Activated B cell treated with CpG ODN at 0.5 μM for 24 hours (primary cell): ENCODE measurements at regions not wholly inside any gene's neighbourhood (a gene's known extent, or its start where the extent isn't known, plus 50 kb on each side); places are given as distances from the start of the nearest gene placed in this dataset.
"Not testable (repeated sequence)": the region's sequence is repeated elsewhere in the genome, so short reads cannot be mapped to it uniquely, and the experiment has no call there.

Source experiments
- ATAC-seq: fragments of 200-7000 bp; cut with Tn5 transposase; one replicate; pipeline ENCODE4 v1.10.0; 2021; ENCODE audit warnings: low read depth, mild to moderate bottlenecking, moderate library complexity
- CTCF ChIA-PET: fragments of 350-600 bp; sonication (Branson Sonifier 250); formaldehyde crosslinking; loops from one replicate; lab custom pipeline; 2021; ENCODE audit warnings: antibody characterized with exemption; lab: Charles Lee
- POLR2A ChIA-PET: fragments of 350-600 bp; sonication (Branson Sonifier 250); formaldehyde crosslinking; loops from one replicate; lab custom pipeline; 2021; ENCODE audit warnings: antibody characterized with exemption; lab: Charles Lee
- DNase-seq: peaks from one replicate; pipeline ENCODE4 v3.0.0; 2022
- H3K27ac Mint-ChIP-seq: one replicate; pipeline ENCODE4 v1.8.0; 2020; ENCODE audit warnings: mixed read lengths
- H3K27me3 Mint-ChIP-seq: one replicate; pipeline ENCODE4 v1.8.0; 2021; ENCODE audit warnings: mixed read lengths
- H3K36me3 Mint-ChIP-seq: one replicate; pipeline ENCODE4 v1.8.0; 2021; ENCODE audit warnings: low read depth, mixed read lengths
- H3K4me1 Mint-ChIP-seq: one replicate; pipeline ENCODE4 v1.8.0; 2021; ENCODE audit warnings: mixed read lengths
- H3K4me3 Mint-ChIP-seq: one replicate; pipeline ENCODE4 v1.8.0; 2020; ENCODE audit warnings: mild to moderate bottlenecking, mixed read lengths
- H3K9me3 Mint-ChIP-seq: one replicate; pipeline ENCODE4 v1.8.0; 2020; ENCODE audit warnings: mixed read lengths
- CTCF ChIP-seq: fragments of 200-600 bp; IDR thresholded peaks from one replicate; pipeline ENCODE4 v1.8.0; 2022; ENCODE audit warnings: antibody characterized with exemption, mild to moderate bottlenecking
- intact Hi-C: fragments of 100-400 bp; cut with micrococcal nuclease; formaldehyde crosslinking; loops from one replicate; pipeline ENCODE4 v1.15.1; 2024

GRCh38 chr4:86452422-86452891, 92.6 kb upstream of the MAPK10 start:
- H3K4me1 Mint-ChIP-seq: no peaks in the 10 kb centered on the region
- peaks cover 9% of the 10 kb centered on the region for H3K27me3 Mint-ChIP-seq
- CTCF ChIA-PET: no interaction called here
- no peaks in the 10 kb centered on the region for H3K9me3 Mint-ChIP-seq
- no peak for DNase-seq
- POLR2A ChIA-PET: interaction anchor here (0.5 kb wide), 1 partner anchor 373 kb away, joined by 5 read pairs; no protein-coding TSS in a partner anchor
- no peak for TF ChIP-seq CTCF
- no peaks in the 10 kb centered on the region for H3K36me3 Mint-ChIP-seq
- intact Hi-C loops: no loop called here
- no peak overlapping the region for H3K27ac Mint-ChIP-seq
- ATAC-seq: no peak
- H3K4me3 Mint-ChIP-seq: no peak overlapping the region

GRCh38 chr4:86452924-86453531, 93.2 kb upstream of the MAPK10 start:
- H3K27ac Mint-ChIP-seq: no peak overlapping the region

DNA sequence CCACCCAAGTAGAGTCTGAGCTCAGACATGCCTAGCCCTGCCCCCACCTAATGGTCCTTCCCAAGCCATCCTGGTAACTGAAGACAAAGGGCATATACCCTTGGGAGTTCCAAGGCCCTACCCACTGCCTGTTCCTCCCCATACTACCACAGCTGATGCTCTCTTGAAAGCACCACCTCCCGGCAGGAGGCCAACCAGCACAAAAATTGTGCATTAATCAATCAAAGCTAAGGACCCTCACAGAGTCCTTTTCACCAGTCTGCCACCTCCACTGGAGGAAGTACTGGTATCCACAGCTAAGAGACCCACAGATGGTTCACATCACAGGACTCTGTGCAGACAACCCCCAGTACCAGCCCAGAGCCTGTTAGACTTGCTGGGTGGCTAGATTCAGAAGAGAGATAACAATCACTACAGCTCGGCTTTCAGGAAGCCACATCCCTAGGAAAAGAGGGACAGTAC, 93.8 kb upstream of the MAPK10 start:
- intact Hi-C loops, DNase-seq, H3K4me1 Mint-ChIP-seq, H3K27ac Mint-ChIP-seq, CTCF ChIA-PET, POLR2A ChIA-PET, ATAC-seq, H3K4me3 Mint-ChIP-seq, H3K9me3 Mint-ChIP-seq, H3K36me3 Mint-ChIP-seq, H3K27me3 Mint-ChIP-seq: not testable (repeated sequence)

More at GRCh38 chr4:86452924-86453531, 93.2 kb upstream of the MAPK10 start:
- Mint-ChIP-seq H3K9me3 (no peaks in the 10 kb centered on the region), H3K36me3 (no peaks in the 10 kb centered on the region), H3K27me3 (peaks cover 9% of the 10 kb centered on the region), H3K4me1 (no peaks in the 10 kb centered on the region), H3K4me3 (no peak overlapping the region)
- no peak for DNase-seq
- ChIA-PET CTCF (no interaction called here), POLR2A (interaction anchor here (0.5 kb wide), 1 partner anchor 374 kb away, joined by 5 read pairs; no protein-coding TSS in a partner anchor)
- TF ChIP-seq CTCF: no peak
- intact Hi-C loops: no loop called here
- ATAC-seq: no peak

- POLR2A ChIA-PET: interaction anchor here (0.7 kb wide), 1 partner anchor 445 kb away, joined by 3 read pairs; no protein-coding TSS in a partner anchor
- H3K4me1 Mint-ChIP-seq: no peaks in the 10 kb centered on the region
- CTCF ChIA-PET: no interaction called here
- H3K9me3 Mint-ChIP-seq: peaks cover 5% of the 10 kb centered on the region
- DNase-seq: no peak
- H3K27me3 Mint-ChIP-seq: no peaks in the 10 kb centered on the region
- intact Hi-C loops: no loop called here
- H3K4me3 Mint-ChIP-seq: no peak overlapping the region
- ATAC-seq: no peak
- H3K27ac Mint-ChIP-seq: no peak overlapping the region
- no peaks in the 10 kb centered on the region for H3K36me3 Mint-ChIP-seq
- TF ChIP-seq CTCF: no peak
These were observed 102.0 kb upstream of the MAPK10 start for GRCh38 chr4:86461849-86462248.

DNA sequence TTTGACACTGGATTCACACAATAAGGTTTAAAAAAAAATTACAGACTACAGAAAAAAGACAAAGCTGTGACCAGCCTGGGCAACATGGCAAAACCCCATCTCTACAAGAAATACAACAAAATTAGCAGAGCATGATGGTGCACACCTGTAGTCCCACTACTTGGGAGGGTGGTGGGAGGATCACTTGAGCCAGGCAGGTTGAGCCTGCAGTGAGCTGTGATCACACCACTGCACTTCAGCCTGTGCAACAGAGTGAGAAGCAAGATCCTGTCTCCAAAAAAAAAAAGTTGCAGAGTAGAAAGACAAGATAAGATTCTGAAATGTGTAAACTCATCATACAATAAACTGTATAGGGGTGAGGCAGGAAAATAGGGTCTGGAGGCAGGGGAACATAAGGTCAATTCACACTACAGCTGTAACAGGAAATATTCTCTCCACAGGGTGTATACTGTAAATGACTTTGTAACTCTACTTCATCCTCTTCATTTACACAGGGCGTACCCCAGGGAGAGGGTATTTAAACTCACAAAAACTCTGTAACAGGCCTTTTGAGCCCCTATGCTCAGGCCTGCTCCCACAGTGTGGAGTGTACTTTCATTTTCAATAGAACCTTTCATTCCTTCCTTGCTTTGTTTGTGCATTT, 112.6 kb upstream of the MAPK10 start:
- intact Hi-C loops: no loop called here
- Mint-ChIP-seq H3K9me3 (no peaks in the 10 kb centered on the region), H3K27me3 (no peaks in the 10 kb centered on the region), H3K36me3 (no peaks in the 10 kb centered on the region), H3K27ac (no peak overlapping the region), H3K4me3 (no peak overlapping the region), H3K4me1 (no peaks in the 10 kb centered on the region)
- DNase-seq (no peak), ATAC-seq (no peak)
- CTCF ChIA-PET: no interaction called here
- no peak for TF ChIP-seq CTCF
- POLR2A ChIA-PET: no interaction called here

GRCh38 chr4:86478151-86478550, 116.0 kb upstream of the PTPN13 start:
- ATAC-seq, POLR2A ChIA-PET, H3K4me3 Mint-ChIP-seq: not testable (repeated sequence)

More at GRCh38 chr4:86478151-86478550, 116.0 kb upstream of the PTPN13 start:
- intact Hi-C loops, CTCF ChIA-PET, H3K36me3 Mint-ChIP-seq, H3K4me1 Mint-ChIP-seq, DNase-seq, H3K27me3 Mint-ChIP-seq, H3K9me3 Mint-ChIP-seq, H3K27ac Mint-ChIP-seq: not testable (repeated sequence)
